C4-2B (cell line): ENCODE measurements at regions not wholly inside any gene's neighbourhood (a gene's known extent, or its start where the extent isn't known, plus 50 kb on each side); places are given as distances from the start of the nearest gene placed in this dataset.

ENCODE experiments used
- CTCF ChIP-seq: fragments of 450-650 bp; conservative IDR thresholded peaks from 2 replicates; pipeline ENCODE4 v1.5.1; 2017; ENCODE audit warnings: mild to moderate bottlenecking
- ZFX ChIP-seq: fragments of 450-650 bp; IDR thresholded peaks from 2 replicates; pipeline ENCODE4 v1.6.1; 2017

GRCh38 chr3:1967525-1967924 lies 131.1 kb upstream of the CNTN4 start:
- TF ChIP-seq CTCF = no peak
- no peak for TF ChIP-seq ZFX
